ENCODE measurements at regions not wholly inside any gene's neighbourhood (a gene's known extent, or its start where the extent isn't known, plus 50 kb on each side); places are given as distances from the start of the nearest gene placed in this dataset.

- no peak for TF ChIP-seq HOXA3 (CRISPR knock-in tag; IDR thresholded peaks at IDR 0.05)
- no peak for TF ChIP-seq MZF1 (CRISPR knock-in tag; IDR thresholded peaks at IDR 0.05; ENCODE audit: borderline replicate concordance)
- no peak for TF ChIP-seq ZHX2 (IDR thresholded peaks at IDR 0.05; ENCODE audit: low read depth)
- no peak for TF ChIP-seq ZHX2 (CRISPR knock-in tag; IDR thresholded peaks at IDR 0.05; ENCODE audit: borderline replicate concordance)
Measured at GRCh38 chr18:29373000-29373399, 1196.1 kb upstream of the CDH2 start (continued).

GRCh38 chr18:29361843-29362242, 1184.9 kb upstream of the CDH2 start:
- ATAC-seq (peak; percentile 56), FAIRE-seq (no peak), DNase-seq (ENCODE audit: low spot score) (no peak)
- Histone ChIP-seq H2AFZ (ENCODE audit: low read length) (no peak overlapping the region), H3K27ac (ENCODE audit: extremely low read length, insufficient read depth, low read length) (no peak overlapping the region), H4K20me1 (ENCODE audit: insufficient read depth, low read length) (no peaks in the 10 kb centered on the region), H3K9ac (ENCODE audit: insufficient read depth, low read depth, low read length) (no peak overlapping the region), H3K4me1 (ENCODE audit: insufficient read depth, low read length) (no peaks in the 10 kb centered on the region), H3K9me3 (ENCODE audit: low read length) (no peaks in the 10 kb centered on the region), H3K79me2 (ENCODE audit: insufficient read depth, low read length) (no peaks in the 10 kb centered on the region), H3K36me3 (replicated peaks in 1 of 2; ENCODE audit: control insufficient read depth in 1 of 2, insufficient read depth in 2 of 2, low read length in 2 of 2) (no peaks in the 10 kb centered on the region), H3K4me3 (replicated peaks in 1 of 3; ENCODE audit: insufficient read depth in 1 of 3, low read depth in 2 of 3, low read length in 3 of 3) (no peak overlapping the region), H3K4me2 (ENCODE audit: low read depth, low read length) (no peak overlapping the region), H3K27me3 (ENCODE audit: control insufficient read depth in 1 of 2, insufficient read depth in 2 of 2, low read length in 2 of 2) (no peaks in the 10 kb centered on the region)
- no TSS peak for BruUV-seq (replicated peaks)
- POLR2A ChIA-PET: no interaction called here
- WGBS (ENCODE audit: low lambda C conversion rate): 58% methylated on average over 13 of the region's 15 CpGs
- in situ Hi-C loops (cut with HindIII; ENCODE audit: extremely low pct_ligation_motif_present, low pct_unique_long_range_greater_than_20kb) (no loop called here), intact Hi-C loops (cut with micrococcal nuclease; ENCODE audit: unreplicated experiment) (no loop called here)
- TF ChIP-seq MIER3 (CRISPR knock-in tag; IDR thresholded peaks at IDR 0.05; ENCODE audit: borderline replicate concordance): no peak
- TF ChIP-seq, protein P1, sequence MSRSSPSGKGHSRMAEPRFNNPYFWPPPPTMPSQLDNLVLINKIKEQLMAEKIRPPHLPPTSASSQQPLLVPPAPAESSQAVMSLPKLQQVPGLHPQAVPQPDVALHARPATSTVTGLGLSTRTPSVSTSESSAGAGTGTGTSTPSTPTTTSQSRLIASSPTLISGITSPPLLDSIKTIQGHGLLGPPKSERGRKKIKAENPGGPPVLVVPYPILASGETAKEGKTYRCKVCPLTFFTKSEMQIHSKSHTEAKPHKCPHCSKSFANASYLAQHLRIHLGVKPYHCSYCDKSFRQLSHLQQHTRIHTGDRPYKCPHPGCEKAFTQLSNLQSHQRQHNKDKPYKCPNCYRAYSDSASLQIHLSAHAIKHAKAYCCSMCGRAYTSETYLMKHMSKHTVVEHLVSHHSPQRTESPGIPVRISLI (CRISPR knock-in tag; IDR thresholded peaks at IDR 0.05; ENCODE audit: borderline replicate concordance): no peak
- no peak for TF ChIP-seq KLF16 (CRISPR knock-in tag; IDR thresholded peaks at IDR 0.05)
- TF ChIP-seq, protein P2, sequence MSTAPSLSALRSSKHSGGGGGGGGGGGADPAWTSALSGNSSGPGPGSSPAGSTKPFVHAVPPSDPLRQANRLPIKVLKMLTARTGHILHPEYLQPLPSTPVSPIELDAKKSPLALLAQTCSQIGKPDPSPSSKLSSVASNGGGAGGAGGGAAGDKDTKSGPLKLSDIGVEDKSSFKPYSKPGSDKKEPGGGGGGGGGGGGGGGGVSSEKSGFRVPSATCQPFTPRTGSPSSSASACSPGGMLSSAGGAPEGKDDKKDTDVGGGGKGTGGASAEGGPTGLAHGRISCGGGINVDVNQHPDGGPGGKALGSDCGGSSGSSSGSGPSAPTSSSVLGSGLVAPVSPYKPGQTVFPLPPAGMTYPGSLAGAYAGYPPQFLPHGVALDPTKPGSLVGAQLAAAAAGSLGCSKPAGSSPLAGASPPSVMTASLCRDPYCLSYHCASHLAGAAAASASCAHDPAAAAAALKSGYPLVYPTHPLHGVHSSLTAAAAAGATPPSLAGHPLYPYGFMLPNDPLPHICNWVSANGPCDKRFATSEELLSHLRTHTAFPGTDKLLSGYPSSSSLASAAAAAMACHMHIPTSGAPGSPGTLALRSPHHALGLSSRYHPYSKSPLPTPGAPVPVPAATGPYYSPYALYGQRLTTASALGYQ (CRISPR knock-in tag; IDR thresholded peaks at IDR 0.05): no peak
- TF ChIP-seq ARID4A (CRISPR knock-in tag; IDR thresholded peaks at IDR 0.05; ENCODE audit: borderline replicate concordance): no peak
- CTCF ChIA-PET (ENCODE audit: low intra/inter-chr PET ratio, low total read pairs): no interaction called here
